Activated T-helper 1 cell treated with anti-CD3 and anti-CD28 coated beads, Interleukin-12 subunit alpha, Interleukin-12 subunit beta, Interleukin-2, Interleukin-4 antibody, amounts not matched to agents 30 ng/mL and 10 ng/mL and 1 ng/mL, durations not matched to agents 14 hours and 24 hours and 36 hours (primary cell): ENCODE measurements at regions not wholly inside any gene's neighbourhood (a gene's known extent, or its start where the extent isn't known, plus 50 kb on each side); places are given as distances from the start of the nearest gene placed in this dataset.
"Not testable (repeated sequence)": the region's sequence is repeated elsewhere in the genome, so short reads cannot be mapped to it uniquely, and the experiment has no call there.

Experiments
- DNase-seq: peaks from one replicate; pipeline ENCODE4 v3.0.0; 2021; ENCODE audit warnings: low spot score
- H3K27ac Mint-ChIP-seq: one replicate; pipeline ENCODE4 v1.8.0; 2021; ENCODE audit warnings: mild to moderate bottlenecking, mixed read lengths
- H3K27me3 Mint-ChIP-seq: one replicate; pipeline ENCODE4 v1.8.0; 2022; ENCODE audit warnings: mild to moderate bottlenecking, moderate library complexity, mixed read lengths; ENCODE audit not compliant: insufficient read depth
- H3K36me3 Mint-ChIP-seq: one replicate; pipeline ENCODE4 v1.8.0; 2021; ENCODE audit warnings: low read depth, mixed read lengths
- H3K4me1 Mint-ChIP-seq: one replicate; pipeline ENCODE4 v1.8.0; 2021; ENCODE audit warnings: low read depth, mixed read lengths
- H3K4me3 Mint-ChIP-seq: one replicate; pipeline ENCODE4 v1.8.0; 2021; ENCODE audit warnings: mild to moderate bottlenecking, moderate library complexity, mixed read lengths
- H3K9me3 Mint-ChIP-seq: one replicate; pipeline ENCODE4 v1.8.0; 2021; ENCODE audit warnings: mixed read lengths
- intact Hi-C: fragments of 100-400 bp; cut with micrococcal nuclease; formaldehyde crosslinking; loops from one replicate; pipeline ENCODE4 v1.15.1; 2024

DNA sequence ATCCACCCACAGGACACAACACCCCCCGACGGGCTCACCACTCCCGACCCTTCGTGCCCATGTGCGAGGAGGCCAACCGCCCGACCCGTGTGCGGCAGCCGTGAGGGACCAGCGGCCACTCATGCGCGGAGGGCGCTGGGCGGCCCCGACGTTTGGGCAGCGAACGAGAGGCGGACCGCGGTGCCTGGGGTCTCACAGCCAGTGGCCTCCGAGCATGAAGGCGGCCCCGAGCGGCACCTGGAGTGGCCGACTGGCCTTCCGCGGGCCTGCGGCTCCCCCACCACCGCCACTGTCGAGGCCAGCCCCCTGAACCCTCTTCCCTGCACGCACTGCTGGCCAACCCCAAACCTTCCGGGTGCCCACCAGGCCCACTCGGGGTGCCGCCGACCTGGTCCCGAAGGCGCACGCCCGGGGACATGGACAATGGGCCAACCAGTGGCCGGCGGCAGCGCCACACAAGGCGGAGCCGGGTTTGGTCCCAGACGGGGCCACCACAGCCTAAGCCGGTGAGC lies 4274.9 kb upstream of the OR11H1 start:
- intact Hi-C loops, result no loop called here
- Mint-ChIP-seq H3K36me3 (no peaks in the 10 kb centered on the region), H3K9me3 (no peaks in the 10 kb centered on the region)

GRCh38 chr22:11270981-11271380 lies 4257.0 kb upstream of the OR11H1 start:
- H3K27ac Mint-ChIP-seq, H3K36me3 Mint-ChIP-seq, DNase-seq, H3K27me3 Mint-ChIP-seq, H3K9me3 Mint-ChIP-seq, intact Hi-C loops, H3K4me1 Mint-ChIP-seq, H3K4me3 Mint-ChIP-seq: not testable (repeated sequence)

More for the DNA sequence above, 4274.9 kb upstream of the OR11H1 start:
- Mint-ChIP-seq H3K27ac (no peak overlapping the region), H3K4me1 (no peaks in the 10 kb centered on the region), H3K4me3 (no peak overlapping the region), H3K27me3 (no peaks in the 10 kb centered on the region)
- no peak for DNase-seq

DNA sequence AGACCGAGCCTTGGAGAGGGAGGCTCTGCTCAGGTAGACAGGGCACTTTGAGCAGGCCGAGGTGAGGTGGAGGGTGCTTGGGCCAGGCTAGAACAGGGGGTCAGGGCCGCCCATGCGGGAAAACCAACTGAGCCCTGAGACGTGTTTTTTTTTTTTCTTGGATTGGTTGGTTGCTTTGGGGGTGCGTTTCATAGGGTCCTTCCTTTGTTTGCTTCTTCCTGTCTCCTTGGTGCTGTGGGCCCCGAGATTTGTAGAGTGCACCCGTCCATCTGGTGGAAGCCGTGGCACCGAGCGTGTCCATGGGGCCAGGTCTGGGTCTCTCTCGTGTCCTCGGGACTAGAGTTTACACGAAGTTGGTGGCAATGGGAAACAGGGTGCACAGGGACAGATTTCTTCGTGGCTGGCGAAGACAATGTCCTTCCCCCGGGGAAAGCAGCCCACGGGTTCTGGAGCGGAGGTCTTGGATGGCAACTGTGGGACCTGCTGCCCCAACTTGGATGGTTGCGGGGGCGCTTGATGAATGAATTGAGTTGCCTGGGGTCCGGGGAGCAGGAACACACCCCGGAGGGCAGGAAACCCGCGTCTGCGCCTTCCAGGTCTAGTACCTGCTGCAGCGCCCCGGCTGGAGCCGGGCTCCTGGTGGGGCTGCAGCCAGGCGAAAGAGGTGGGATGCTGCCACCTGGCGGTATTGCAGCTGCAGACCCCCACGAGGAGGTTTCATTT lies 4242.7 kb upstream of the OR11H1 start:
- intact Hi-C loops, DNase-seq, H3K4me1 Mint-ChIP-seq, H3K4me3 Mint-ChIP-seq, H3K36me3 Mint-ChIP-seq, H3K27me3 Mint-ChIP-seq, H3K27ac Mint-ChIP-seq: not testable (repeated sequence)
- H3K9me3 Mint-ChIP-seq, result peaks cover 47% of the 10 kb centered on the region

GRCh38 chr22:11285839-11286205 lies 4242.2 kb upstream of the OR11H1 start:
- H3K4me3 Mint-ChIP-seq, H3K4me1 Mint-ChIP-seq, intact Hi-C loops, DNase-seq, H3K36me3 Mint-ChIP-seq, H3K27me3 Mint-ChIP-seq, H3K27ac Mint-ChIP-seq: not testable (repeated sequence)
- H3K9me3 Mint-ChIP-seq, result peaks cover 52% of the 10 kb centered on the region

GRCh38 chr22:11288246-11289220 lies 4239.5 kb upstream of the OR11H1 start:
- H3K9me3 Mint-ChIP-seq, result peaks cover 80% of the 10 kb centered on the region
- DNase-seq, H3K36me3 Mint-ChIP-seq, H3K4me1 Mint-ChIP-seq, H3K4me3 Mint-ChIP-seq, H3K27me3 Mint-ChIP-seq, H3K27ac Mint-ChIP-seq, intact Hi-C loops: not testable (repeated sequence)

DNA sequence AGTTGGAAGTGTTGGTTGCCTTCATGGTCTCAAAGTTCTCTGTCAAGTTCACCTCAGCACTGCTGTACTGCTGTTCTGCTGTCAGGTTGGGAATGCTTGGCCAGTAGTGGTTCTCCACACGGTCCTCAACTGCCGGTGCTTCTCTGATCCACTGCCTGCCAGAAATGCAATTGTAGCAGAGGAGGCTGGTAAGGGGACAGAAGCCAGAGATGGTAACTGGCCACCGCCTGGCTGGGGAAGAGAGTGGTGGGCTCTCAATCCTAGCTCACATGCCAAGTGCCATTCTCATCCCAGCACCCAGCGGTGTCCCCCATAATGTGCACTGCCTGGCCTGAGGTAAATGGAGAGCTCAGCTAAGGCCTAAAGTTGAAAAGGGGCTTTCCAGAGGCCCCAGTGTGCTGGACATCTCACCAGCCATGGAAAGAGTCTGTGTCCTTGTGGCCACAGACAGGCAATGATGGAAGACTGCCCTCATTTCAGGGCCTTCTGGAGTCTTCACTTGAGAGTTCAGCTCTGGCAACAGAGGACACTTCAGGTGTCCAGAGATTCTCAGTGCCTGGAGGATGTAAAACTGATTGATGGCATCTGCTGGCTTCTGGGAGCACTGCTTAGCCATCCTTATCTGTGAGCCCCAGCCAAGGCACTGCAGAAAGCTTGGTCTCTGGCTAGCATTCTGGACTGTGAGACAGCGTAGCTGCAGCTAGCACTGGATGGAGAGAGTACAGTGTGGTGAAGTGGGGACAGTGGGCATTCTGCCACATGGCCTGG lies 4229.7 kb upstream of the OR11H1 start:
- H3K4me3 Mint-ChIP-seq, DNase-seq, H3K27me3 Mint-ChIP-seq, intact Hi-C loops, H3K27ac Mint-ChIP-seq, H3K4me1 Mint-ChIP-seq, H3K36me3 Mint-ChIP-seq: not testable (repeated sequence)
- peaks cover 72% of the 10 kb centered on the region for H3K9me3 Mint-ChIP-seq

DNA sequence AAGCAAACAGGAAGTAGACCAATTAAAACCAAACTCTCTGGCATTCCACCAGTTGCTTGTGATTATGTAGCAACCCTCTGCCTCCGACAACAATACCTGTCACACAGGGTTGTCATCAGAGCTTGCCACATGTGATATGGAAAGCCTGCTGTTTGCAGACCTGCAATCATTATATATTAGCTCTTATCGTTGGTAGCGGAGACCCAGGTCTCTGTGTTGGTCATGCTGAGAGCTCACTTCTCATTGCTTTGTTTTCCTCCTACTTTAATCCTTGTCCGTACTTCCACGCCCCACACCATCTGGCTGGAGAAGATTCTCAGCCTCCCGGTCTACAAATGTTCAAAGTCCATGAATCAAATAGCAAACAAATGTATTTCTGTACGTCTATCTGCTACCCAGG lies 4225.6 kb upstream of the OR11H1 start:
- DNase-seq, H3K4me1 Mint-ChIP-seq, intact Hi-C loops, H3K4me3 Mint-ChIP-seq, H3K27me3 Mint-ChIP-seq, H3K36me3 Mint-ChIP-seq, H3K27ac Mint-ChIP-seq: not testable (repeated sequence)
- peaks cover 86% of the 10 kb centered on the region for H3K9me3 Mint-ChIP-seq

DNA sequence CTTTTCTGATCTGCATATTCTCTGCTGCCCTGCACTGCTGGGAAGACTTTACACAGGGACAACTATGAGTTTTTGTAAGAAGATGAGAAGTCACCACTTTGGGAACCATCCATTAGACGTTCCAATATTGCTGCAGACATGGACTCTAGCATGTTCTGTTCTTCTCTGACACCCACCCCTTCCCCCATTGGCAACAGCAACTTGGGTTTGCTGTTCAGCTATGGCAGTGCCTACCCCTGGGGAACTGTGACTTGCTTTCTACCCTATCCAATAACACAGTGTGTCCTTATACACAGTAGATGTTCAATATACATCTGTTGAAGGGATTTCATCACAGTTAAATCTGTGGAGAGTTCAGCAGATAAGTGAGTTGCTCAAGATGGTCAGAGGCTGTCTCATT lies 4225.1 kb upstream of the OR11H1 start:
- intact Hi-C loops, H3K27me3 Mint-ChIP-seq, H3K4me1 Mint-ChIP-seq, H3K4me3 Mint-ChIP-seq, DNase-seq, H3K27ac Mint-ChIP-seq, H3K36me3 Mint-ChIP-seq: not testable (repeated sequence)
- H3K9me3 Mint-ChIP-seq, result peaks cover 86% of the 10 kb centered on the region

GRCh38 chr22:11305179-11305578 lies 4222.8 kb upstream of the OR11H1 start:
- H3K27ac Mint-ChIP-seq, H3K4me3 Mint-ChIP-seq, DNase-seq, intact Hi-C loops, H3K27me3 Mint-ChIP-seq, H3K4me1 Mint-ChIP-seq, H3K36me3 Mint-ChIP-seq: not testable (repeated sequence)
- peaks cover 89% of the 10 kb centered on the region for H3K9me3 Mint-ChIP-seq

DNA sequence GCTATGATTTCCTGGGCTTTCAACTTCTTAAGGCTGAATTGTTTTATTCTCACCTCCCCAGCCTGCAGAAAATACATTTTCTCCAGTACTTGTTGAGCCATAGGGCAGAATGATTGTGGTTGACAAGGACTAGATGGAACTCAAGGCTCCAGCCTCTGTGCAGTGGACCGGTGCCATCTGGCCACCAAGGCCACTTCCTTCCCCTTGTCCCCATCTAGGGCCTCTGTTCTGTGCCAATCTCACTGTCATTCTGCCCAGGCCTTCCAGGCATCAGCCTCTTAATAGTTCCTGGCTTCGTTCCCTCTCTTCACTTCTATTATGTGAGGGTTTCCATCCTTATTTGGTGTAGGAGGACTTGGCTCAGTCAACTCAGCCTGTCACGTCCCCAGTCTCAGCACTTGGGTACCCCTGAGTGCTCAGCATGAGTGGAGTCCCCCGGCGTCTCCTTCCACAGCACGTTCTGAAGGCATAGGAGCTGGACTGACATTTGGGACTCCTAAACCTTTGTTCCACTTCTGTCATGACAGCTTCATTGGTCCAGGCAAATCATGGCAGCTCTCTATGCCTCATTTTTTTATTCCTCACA lies 4221.0 kb upstream of the OR11H1 start:
- DNase-seq, intact Hi-C loops, H3K27ac Mint-ChIP-seq, H3K36me3 Mint-ChIP-seq, H3K4me3 Mint-ChIP-seq, H3K4me1 Mint-ChIP-seq, H3K27me3 Mint-ChIP-seq: not testable (repeated sequence)
- H3K9me3 Mint-ChIP-seq, result peaks cover 94% of the 10 kb centered on the region

GRCh38 chr22:11307998-11308397 lies 4220.0 kb upstream of the OR11H1 start:
- H3K4me3 Mint-ChIP-seq, result no peak overlapping the region
- H3K4me1 Mint-ChIP-seq, result no peaks in the 10 kb centered on the region
- no peaks in the 10 kb centered on the region for H3K36me3 Mint-ChIP-seq
- H3K27me3 Mint-ChIP-seq, result no peaks in the 10 kb centered on the region
- peaks cover 91% of the 10 kb centered on the region for H3K9me3 Mint-ChIP-seq
- DNase-seq, result no peak
- intact Hi-C loops, result no loop called here
- no peak overlapping the region for H3K27ac Mint-ChIP-seq

GRCh38 chr22:11309777-11310176 lies 4218.2 kb upstream of the OR11H1 start:
- intact Hi-C loops, H3K36me3 Mint-ChIP-seq, H3K27me3 Mint-ChIP-seq, H3K4me1 Mint-ChIP-seq, H3K27ac Mint-ChIP-seq, H3K4me3 Mint-ChIP-seq, DNase-seq: not testable (repeated sequence)
- H3K9me3 Mint-ChIP-seq, result peaks cover 87% of the 10 kb centered on the region
